ENCODE measurements at regions not wholly inside any gene's neighbourhood (a gene's known extent, or its start where the extent isn't known, plus 50 kb on each side); places are given as distances from the start of the nearest gene placed in this dataset.

DNA sequence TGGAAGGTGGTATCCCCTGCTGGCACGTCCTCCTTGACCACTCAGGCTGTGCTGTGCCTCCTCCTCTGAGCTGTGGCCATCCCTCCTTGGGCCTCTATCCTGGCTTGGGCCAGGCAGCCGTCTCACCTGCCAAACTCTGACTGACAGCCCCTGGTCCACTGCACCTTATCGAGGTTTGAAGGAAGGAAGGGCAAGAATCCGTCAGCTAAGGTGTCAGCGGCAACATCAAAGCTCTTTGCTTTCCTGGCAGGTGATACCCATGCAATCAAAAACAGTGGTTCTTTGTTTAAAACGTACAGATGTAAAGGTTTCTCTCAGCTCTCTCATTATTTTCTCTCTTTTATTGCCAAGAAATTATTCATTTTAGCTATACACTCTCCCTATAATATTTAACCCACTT is 203.9 kb downstream of the TBXT start:
- TF ChIP-seq TCF7L2 (IDR thresholded peaks at IDR 0.05; ENCODE audit: borderline replicate concordance, low read depth, low read length), result no peak
- no peak for TF ChIP-seq CTCF (tag by site-specific recombination; IDR thresholded peaks at IDR 0.05)
- no peak for TF ChIP-seq REST (tag by site-specific recombination; IDR thresholded peaks at IDR 0.05)
- TF ChIP-seq REPIN1 (tag by site-specific recombination; IDR thresholded peaks at IDR 0.05; ENCODE audit: low read depth), result no peak
- no peak for TF ChIP-seq ZNF10 (tag by site-specific recombination; IDR thresholded peaks at IDR 0.05)
- no peak for TF ChIP-seq ZNF830 (tag by site-specific recombination; IDR thresholded peaks at IDR 0.05; ENCODE audit: low read depth)
- TF ChIP-seq ZNF776 (tag by site-specific recombination; IDR thresholded peaks at IDR 0.05; ENCODE audit: borderline replicate concordance), result no peak
- TF ChIP-seq, protein P1, sequence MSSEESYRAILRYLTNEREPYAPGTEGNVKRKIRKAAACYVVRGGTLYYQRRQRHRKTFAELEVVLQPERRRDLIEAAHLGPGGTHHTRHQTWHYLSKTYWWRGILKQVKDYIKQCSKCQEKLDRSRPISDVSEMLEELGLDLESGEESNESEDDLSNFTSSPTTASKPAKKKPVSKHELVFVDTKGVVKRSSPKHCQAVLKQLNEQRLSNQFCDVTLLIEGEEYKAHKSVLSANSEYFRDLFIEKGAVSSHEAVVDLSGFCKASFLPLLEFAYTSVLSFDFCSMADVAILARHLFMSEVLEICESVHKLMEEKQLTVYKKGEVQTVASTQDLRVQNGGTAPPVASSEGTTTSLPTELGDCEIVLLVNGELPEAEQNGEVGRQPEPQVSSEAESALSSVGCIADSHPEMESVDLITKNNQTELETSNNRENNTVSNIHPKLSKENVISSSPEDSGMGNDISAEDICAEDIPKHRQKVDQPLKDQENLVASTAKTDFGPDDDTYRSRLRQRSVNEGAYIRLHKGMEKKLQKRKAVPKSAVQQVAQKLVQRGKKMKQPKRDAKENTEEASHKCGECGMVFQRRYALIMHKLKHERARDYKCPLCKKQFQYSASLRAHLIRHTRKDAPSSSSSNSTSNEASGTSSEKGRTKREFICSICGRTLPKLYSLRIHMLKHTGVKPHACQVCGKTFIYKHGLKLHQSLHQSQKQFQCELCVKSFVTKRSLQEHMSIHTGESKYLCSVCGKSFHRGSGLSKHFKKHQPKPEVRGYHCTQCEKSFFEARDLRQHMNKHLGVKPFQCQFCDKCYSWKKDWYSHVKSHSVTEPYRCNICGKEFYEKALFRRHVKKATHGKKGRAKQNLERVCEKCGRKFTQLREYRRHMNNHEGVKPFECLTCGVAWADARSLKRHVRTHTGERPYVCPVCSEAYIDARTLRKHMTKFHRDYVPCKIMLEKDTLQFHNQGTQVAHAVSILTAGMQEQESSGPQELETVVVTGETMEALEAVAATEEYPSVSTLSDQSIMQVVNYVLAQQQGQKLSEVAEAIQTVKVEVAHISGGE (tag by site-specific recombination; conservative IDR thresholded peaks at IDR 0.05; ENCODE audit: low read depth), result no peak
- TF ChIP-seq ZNF639 (tag by site-specific recombination; IDR thresholded peaks at IDR 0.05), result no peak
- no peak for TF ChIP-seq ZNF768 (tag by site-specific recombination; IDR thresholded peaks at IDR 0.05)
- TF ChIP-seq ZSCAN30 (tag by site-specific recombination; IDR thresholded peaks at IDR 0.05), result no peak

Data from HEK293 (cell line).